Esophagus (tissue), 2 donors: ENCODE measurements at regions not wholly inside any gene's neighbourhood (a gene's known extent, or its start where the extent isn't known, plus 50 kb on each side); places are given as distances from the start of the nearest gene placed in this dataset.
"Not testable (repeated sequence)": the region's sequence is repeated elsewhere in the genome, so short reads cannot be mapped to it uniquely, and the experiment has no call there.

ENCODE experiments used
- H3K27ac ChIP-seq, 2 donors: one replicate each; pipeline ENCODE4 v1.5.1; 2013; ENCODE audit warnings: low read depth in 2 of 2, mild to moderate bottlenecking in 2 of 2, inconsistent platforms in 1 of 2, low read length in 1 of 2, moderate library complexity in 1 of 2
- H3K27me3 ChIP-seq, 2 donors: one replicate each; pipeline ENCODE4 v1.6.1; 2013; ENCODE audit warnings: low read length in 2 of 2, control low read depth in 1 of 2, mild to moderate bottlenecking in 1 of 2; ENCODE audit not compliant: insufficient read depth in 2 of 2, control insufficient read depth in 1 of 2
- H3K36me3 ChIP-seq, 2 donors: one replicate each; pipeline ENCODE4 v1.6.1; 2013; ENCODE audit warnings: low read length in 1 of 2; ENCODE audit not compliant: control insufficient read depth in 2 of 2, insufficient read depth in 2 of 2
- H3K4me1 ChIP-seq, 2 donors: one replicate each; pipeline ENCODE4 v1.6.1; 2013; ENCODE audit warnings: low read length in 1 of 2; ENCODE audit not compliant: control insufficient read depth in 2 of 2, insufficient read depth in 2 of 2
- H3K4me3 ChIP-seq, 2 donors: one replicate each; pipeline ENCODE4 v1.5.1; 2013; ENCODE audit warnings: low read length in 2 of 2, mild to moderate bottlenecking in 2 of 2, low read depth in 1 of 2, moderate library complexity in 1 of 2
- H3K9me3 ChIP-seq, 2 donors: one replicate each; pipeline ENCODE4 v1.6.1; 2013; ENCODE audit warnings: mild to moderate bottlenecking in 2 of 2, low read depth in 1 of 2, low read length in 1 of 2, moderate library complexity in 1 of 2; ENCODE audit not compliant: control insufficient read depth in 2 of 2, insufficient read depth in 1 of 2
- WGBS, 2 donors: extraction: QIAGEN DNeasy Blood & Tissue Kit; methylation state at CpG; one replicate each; pipeline ENCODE4 v1.1.7; 2013; 5-methylcytosine and 5-hydroxymethylcytosine counted together
- donor health status: healthy with polysubstance abuse.
- donor health status: Bipolar disorder and iron deficiency.

DNA sequence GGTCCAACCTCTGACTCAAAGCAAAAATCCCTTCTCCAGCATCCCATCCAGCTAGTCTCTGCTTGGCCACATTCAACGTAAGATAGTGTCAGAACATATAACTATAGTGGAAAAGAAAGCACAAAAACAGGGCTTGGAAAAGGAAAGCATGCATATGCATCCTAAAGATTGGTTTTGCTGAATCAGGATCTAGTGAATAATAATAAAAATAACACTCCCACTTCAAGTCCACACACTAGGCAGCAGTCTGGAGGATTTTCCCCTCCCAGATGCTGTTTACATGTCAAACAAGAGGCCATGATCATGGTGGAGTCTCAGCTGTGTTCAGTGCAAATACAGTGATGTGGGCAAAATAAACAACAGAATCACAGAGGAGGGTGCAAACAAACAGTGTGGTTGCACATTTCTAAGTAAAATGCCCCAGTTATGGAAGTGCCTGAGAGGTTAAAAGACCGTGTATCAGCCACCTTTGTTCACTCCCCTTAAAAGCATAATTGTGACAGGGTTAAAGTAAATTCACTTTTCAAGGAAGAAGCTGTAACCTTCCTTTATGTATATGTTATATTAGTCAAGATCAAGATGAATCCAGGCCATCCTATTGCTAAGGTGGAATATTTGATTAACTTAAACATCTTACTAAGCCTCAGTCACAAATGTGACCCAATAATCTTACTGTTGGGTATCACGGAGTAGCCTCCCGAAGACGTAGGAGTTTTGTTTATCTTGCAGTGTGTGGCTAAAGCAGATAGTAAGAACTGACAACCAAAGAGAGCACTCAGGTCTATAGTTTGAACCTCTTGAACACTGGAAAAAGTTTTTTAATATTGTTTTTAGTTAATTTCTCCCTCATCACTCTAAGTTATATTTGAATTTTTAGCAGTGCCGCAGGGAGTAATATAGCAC lies 424.5 kb downstream of the SOX2 start:
- Histone ChIP-seq H3K27me3 (no peaks in the 10 kb centered on the region), H3K27ac (no peak overlapping the region), H3K9me3 (no peaks in the 10 kb centered on the region), H3K4me3 (no peak overlapping the region), H3K4me1 (no peaks in the 10 kb centered on the region), H3K36me3 (no peaks in the 10 kb centered on the region)
- 62 to 71% methylated on average over 6 of the region's 6 CpGs for WGBS, 2 donors

GRCh38 chr3:182138393-182138792 lies 426.7 kb downstream of the SOX2 start:
- 45 to 53% methylated on average over 1 of the region's 1 CpG for WGBS, 2 donors

DNA sequence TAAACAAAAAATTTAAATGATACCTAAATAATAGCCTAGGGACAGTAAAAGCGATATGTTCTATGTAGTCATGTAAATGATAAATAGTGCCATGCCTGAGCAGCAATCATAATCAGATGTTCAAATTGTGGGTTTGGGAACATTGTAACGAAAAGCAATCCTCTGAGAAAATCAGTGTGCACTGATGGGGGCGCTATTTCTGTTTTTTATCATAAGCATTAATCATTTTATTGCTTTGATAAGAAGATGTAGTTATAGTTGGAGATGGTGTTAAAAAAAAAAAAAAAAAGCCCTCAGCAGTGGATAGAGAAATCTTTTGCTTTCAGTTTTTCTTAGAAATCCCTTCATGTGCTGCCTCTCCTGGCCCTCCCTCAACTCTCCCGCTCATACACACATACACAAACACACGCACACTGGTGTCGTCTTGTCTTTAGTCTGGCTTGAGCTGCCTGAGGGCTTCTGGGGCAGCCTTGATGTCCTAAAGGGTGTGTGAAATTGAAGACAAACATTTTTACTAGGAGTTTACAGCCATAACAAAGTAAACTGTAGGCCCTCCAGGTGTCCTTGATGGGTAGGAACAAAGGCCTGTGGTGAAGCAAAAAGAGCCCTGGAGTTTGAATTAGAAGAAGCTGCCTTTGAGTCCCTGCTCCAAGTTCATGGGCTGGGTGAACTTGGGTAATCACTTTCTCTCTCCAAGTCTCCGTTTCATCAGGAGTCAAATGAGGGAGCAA lies 428.1 kb downstream of the SOX2 start:
- Histone ChIP-seq H3K27me3 (no peaks in the 10 kb centered on the region), H3K9me3 (no peaks in the 10 kb centered on the region), H3K27ac (no peak overlapping the region), H3K4me1 (no peaks in the 10 kb centered on the region), H3K4me3 (no peak overlapping the region), H3K36me3 (no peaks in the 10 kb centered on the region)
- WGBS, 2 donors, result 69 to 72% methylated on average over 7 of the region's 7 CpGs

More at GRCh38 chr3:182138393-182138792, 426.7 kb downstream of the SOX2 start:
- H3K27ac ChIP-seq, result no peak overlapping the region
- no peaks in the 10 kb centered on the region for H3K27me3 ChIP-seq
- no peak overlapping the region for H3K4me3 ChIP-seq
- no peaks in the 10 kb centered on the region for H3K4me1 ChIP-seq
- no peaks in the 10 kb centered on the region for H3K36me3 ChIP-seq
- no peaks in the 10 kb centered on the region for H3K9me3 ChIP-seq

DNA sequence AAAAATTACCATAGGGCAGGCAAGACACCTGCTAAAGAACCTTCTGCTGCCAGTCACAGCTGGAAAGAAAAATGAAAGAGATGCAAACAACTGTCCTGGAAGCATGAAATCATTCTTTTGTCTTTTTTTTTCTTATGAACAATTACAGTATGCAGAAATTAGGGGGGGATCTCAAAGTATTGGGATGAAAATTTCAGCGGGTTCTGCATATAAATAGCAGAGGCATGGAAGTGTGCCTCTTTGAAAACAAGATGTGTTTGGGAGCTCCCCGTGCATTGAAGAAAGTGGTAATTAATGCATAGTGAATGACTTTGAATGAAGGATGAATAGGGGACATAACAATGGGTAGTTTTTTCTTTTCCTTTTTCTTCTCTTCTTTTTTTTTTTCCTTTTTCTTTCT lies 431.2 kb downstream of the SOX2 start:
- no peak overlapping the region for H3K27ac ChIP-seq
- H3K27me3 ChIP-seq, result no peaks in the 10 kb centered on the region
- no peaks in the 10 kb centered on the region for H3K4me1 ChIP-seq
- WGBS, 2 donors, result 40 to 47% methylated on average over 2 of the region's 2 CpGs
- no peaks in the 10 kb centered on the region for H3K9me3 ChIP-seq
- no peaks in the 10 kb centered on the region for H3K36me3 ChIP-seq
- H3K4me3 ChIP-seq, result no peak overlapping the region

DNA sequence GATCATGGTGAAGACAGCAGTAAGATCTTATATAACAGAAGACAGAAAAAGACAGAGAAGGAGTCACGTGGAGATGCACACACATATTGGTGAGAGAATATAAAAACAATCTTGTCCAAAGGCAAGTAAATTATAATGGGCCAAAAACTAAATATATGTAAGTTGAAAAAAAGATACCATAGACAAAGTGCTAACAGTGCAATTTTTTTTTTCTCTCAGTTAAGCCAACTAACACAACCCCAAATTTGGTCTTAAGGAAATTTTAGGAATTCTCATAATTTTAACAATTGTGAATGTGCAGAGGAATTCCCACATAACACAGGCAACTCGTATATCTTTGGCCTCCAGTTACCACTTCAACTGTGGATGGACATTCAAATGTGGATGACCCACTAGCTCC lies 432.2 kb downstream of the SOX2 start:
- Histone ChIP-seq H3K36me3 (no peaks in the 10 kb centered on the region), H3K27me3 (no peaks in the 10 kb centered on the region), H3K4me3 (no peak overlapping the region), H3K27ac (no peak overlapping the region), H3K4me1 (no peaks in the 10 kb centered on the region), H3K9me3 (no peaks in the 10 kb centered on the region)
- 72 to 80% methylated on average over 2 of the region's 2 CpGs for WGBS, 2 donors

DNA sequence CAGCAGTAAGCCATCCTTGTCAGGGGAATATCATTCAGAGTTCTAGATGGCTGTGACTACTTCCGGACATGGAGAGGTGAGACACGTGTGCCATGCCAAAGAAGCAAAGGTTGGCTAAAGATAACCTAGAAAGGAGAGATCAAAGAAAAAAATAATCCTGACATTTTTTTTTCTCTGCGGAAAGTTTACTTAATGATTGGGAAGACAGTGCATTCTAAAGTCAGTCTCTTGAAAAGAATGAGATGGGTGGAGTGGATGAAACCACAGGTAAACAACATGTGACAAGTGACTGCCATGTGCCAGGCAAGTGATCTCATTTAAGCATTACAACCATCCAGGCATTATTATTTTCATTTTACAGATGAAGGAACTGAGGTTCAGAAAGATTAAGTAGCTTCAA lies 436.6 kb downstream of the SOX2 start:
- H3K9me3 ChIP-seq, result no peaks in the 10 kb centered on the region
- 57 to 66% methylated on average over 3 of the region's 3 CpGs for WGBS, 2 donors
- H3K4me1 ChIP-seq, result no peaks in the 10 kb centered on the region
- H3K36me3 ChIP-seq, result no peaks in the 10 kb centered on the region
- H3K27ac ChIP-seq, result no peak overlapping the region
- H3K27me3 ChIP-seq, result no peaks in the 10 kb centered on the region
- no peak overlapping the region for H3K4me3 ChIP-seq

DNA sequence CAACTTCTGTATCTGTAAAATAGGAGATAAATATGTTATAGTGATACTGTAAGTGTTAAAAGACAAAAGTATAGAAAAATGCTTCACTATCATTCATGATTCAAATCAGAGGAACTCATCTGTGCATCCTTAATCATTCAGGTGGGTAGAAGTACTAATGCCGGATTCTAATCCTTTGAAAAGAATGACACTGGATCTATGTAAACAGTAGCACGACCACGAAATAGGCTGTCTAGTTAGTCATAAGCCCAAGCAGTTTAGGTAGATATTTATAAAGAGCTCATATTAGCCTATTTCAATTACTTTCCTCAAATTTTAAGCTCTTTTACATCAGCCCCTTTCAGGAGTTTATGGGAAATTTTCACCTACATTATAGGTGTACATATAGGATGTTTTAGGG lies 437.9 kb downstream of the SOX2 start:
- Histone ChIP-seq H3K9me3 (no peaks in the 10 kb centered on the region), H3K36me3 (no peaks in the 10 kb centered on the region), H3K4me3 (no peak overlapping the region), H3K27me3 (no peaks in the 10 kb centered on the region), H3K4me1 (no peaks in the 10 kb centered on the region), H3K27ac (no peak overlapping the region)
- 39 to 42% methylated on average over 3 of the region's 3 CpGs for WGBS, 2 donors

GRCh38 chr3:182156326-182156725 lies 444.6 kb downstream of the SOX2 start:
- not testable (repeated sequence) for H3K9me3 ChIP-seq, H3K27me3 ChIP-seq, H3K4me1 ChIP-seq, H3K27ac ChIP-seq, H3K36me3 ChIP-seq, H3K4me3 ChIP-seq
- 55% methylated on average over 3 of the region's 3 CpGs for WGBS, 2 donors

GRCh38 chr3:182165234-182165633 lies 453.5 kb downstream of the SOX2 start:
- Histone ChIP-seq H3K36me3 (no peaks in the 10 kb centered on the region), H3K4me3 (no peak overlapping the region), H3K27ac (no peak overlapping the region), H3K9me3 (no peaks in the 10 kb centered on the region), H3K4me1 (no peaks in the 10 kb centered on the region), H3K27me3 (no peaks in the 10 kb centered on the region)
- WGBS, 2 donors, result 31 to 32% methylated on average over 4 of the region's 4 CpGs
